HEK293 (cell line): ENCODE measurements at regions not wholly inside any gene's neighbourhood (a gene's known extent, or its start where the extent isn't known, plus 50 kb on each side); places are given as distances from the start of the nearest gene placed in this dataset.

ENCODE experiments used
- CTCF ChIA-PET: fragments of 350-600 bp; formaldehyde crosslinking; extraction: SDS; loops from one replicate; lab custom pipeline; 2021; ENCODE audit warnings: antibody characterized with exemption; lab: Yijun Ruan, JAX
- POLR2A ChIA-PET: fragments of 300-600 bp; formaldehyde crosslinking; extraction: SDS; loops from one replicate; lab custom pipeline; 2020; ENCODE audit warnings: antibody characterized with exemption, inconsistent platforms; lab: Yijun Ruan, JAX
- H3K27ac ChIP-seq: fragments of 200-500 bp; sonication (Bioruptor generic); 2 replicates; pipeline ENCODE4 v1.5.1; 2014; ENCODE audit warnings: low read depth, low read length, control low read depth, inconsistent platforms; ENCODE audit errors: extremely low read depth
- H3K36me3 ChIP-seq, 2 experiments: fragments of 200-500 bp in 1 of 2; sonication (Bioruptor generic) in 1 of 2; 1 replicate in 1 of 2; 2 replicates in 1 of 2; pipeline ENCODE4 v1.5.1; 2014 to 2017; ENCODE audit warnings: inconsistent platforms in 2 of 2, low read length in 2 of 2; ENCODE audit not compliant: control insufficient read depth in 2 of 2, insufficient read depth in 1 of 2
- H3K4me1 ChIP-seq: fragments of 200-500 bp; sonication (Bioruptor generic); 2 replicates; pipeline ENCODE4 v1.5.1; 2014; ENCODE audit warnings: mild to moderate bottlenecking, low read length, inconsistent platforms; ENCODE audit not compliant: control insufficient read depth, insufficient read depth
- H3K4me3 ChIP-seq: 2 replicates; pipeline ENCODE4 v1.5.1; 2011; ENCODE audit warnings: low read depth, mild to moderate bottlenecking, control low read depth, low read length, moderate library complexity
- H3K9me3 ChIP-seq: fragments of 200-500 bp; sonication (Bioruptor generic); 2 replicates; pipeline ENCODE4 v1.5.1; 2014; ENCODE audit warnings: low read depth, low read length, inconsistent platforms; ENCODE audit not compliant: control insufficient read depth, insufficient read depth
- BCL11A ChIP-seq: fragments of 450-650 bp; formaldehyde crosslinking; IDR thresholded peaks from 2 replicates; pipeline ENCODE4 v1.5.1; 2016; ENCODE audit warnings: low read depth, missing biosample characterization, missing genetic modification characterization
- EGR2 ChIP-seq: fragments of 450-650 bp; formaldehyde crosslinking; IDR thresholded peaks from 2 replicates; pipeline ENCODE4 v1.5.1; 2016; ENCODE audit warnings: low read depth, missing biosample characterization, missing genetic modification characterization
- GLIS1 ChIP-seq: fragments of 450-650 bp; formaldehyde crosslinking; IDR thresholded peaks from 2 replicates; pipeline ENCODE4 v1.5.1; 2016; ENCODE audit warnings: missing biosample characterization, missing genetic modification characterization
- HIC1 ChIP-seq: fragments of 450-650 bp; formaldehyde crosslinking; IDR thresholded peaks from 2 replicates; pipeline ENCODE4 v1.5.1; 2016; ENCODE audit warnings: missing biosample characterization, missing genetic modification characterization
- KLF1 ChIP-seq: fragments of 450-650 bp; formaldehyde crosslinking; IDR thresholded peaks from 2 replicates; pipeline ENCODE4 v1.5.1; 2016; ENCODE audit warnings: missing biosample characterization, missing genetic modification characterization
- KLF9 ChIP-seq: fragments of 450-650 bp; formaldehyde crosslinking; IDR thresholded peaks from 2 replicates; pipeline ENCODE4 v1.5.1; 2016; ENCODE audit warnings: missing biosample characterization, missing genetic modification characterization, low read depth
- OVOL3 ChIP-seq: fragments of 450-650 bp; formaldehyde crosslinking; IDR thresholded peaks from 2 replicates; pipeline ENCODE4 v1.5.1; 2016; ENCODE audit warnings: missing biosample characterization, missing genetic modification characterization
- PRDM6 ChIP-seq: fragments of 450-650 bp; formaldehyde crosslinking; IDR thresholded peaks from 2 replicates; pipeline ENCODE4 v1.5.1; 2017; ENCODE audit warnings: missing biosample characterization, missing genetic modification characterization
- SCRT2 ChIP-seq: fragments of 450-650 bp; formaldehyde crosslinking; IDR thresholded peaks from 2 replicates; pipeline ENCODE4 v1.5.1; 2016; ENCODE audit warnings: missing biosample characterization, missing genetic modification characterization
- YY1 ChIP-seq: fragments of 450-650 bp; formaldehyde crosslinking; IDR thresholded peaks from 2 replicates; pipeline ENCODE4 v1.5.1; 2018; ENCODE audit warnings: missing biosample characterization, missing genetic modification characterization
- ZBTB44 ChIP-seq: fragments of 450-650 bp; IDR thresholded peaks from 2 replicates; pipeline ENCODE4 v1.5.1; 2018; ENCODE audit warnings: missing biosample characterization, mild to moderate bottlenecking, missing genetic modification characterization
- ZBTB49 ChIP-seq: fragments of 450-650 bp; formaldehyde crosslinking; IDR thresholded peaks from 2 replicates; pipeline ENCODE4 v1.5.1; 2016; ENCODE audit warnings: missing biosample characterization, missing genetic modification characterization, low read depth
- ZIC2 ChIP-seq: fragments of 450-650 bp; formaldehyde crosslinking; IDR thresholded peaks from 2 replicates; pipeline ENCODE4 v1.5.1; 2016; ENCODE audit warnings: missing biosample characterization, missing genetic modification characterization
- ZNF114 ChIP-seq: fragments of 450-650 bp; formaldehyde crosslinking; IDR thresholded peaks from 2 replicates; pipeline ENCODE4 v1.5.0; 2017; ENCODE audit warnings: missing biosample characterization, missing genetic modification characterization
- ZNF18 ChIP-seq: fragments of 450-650 bp; formaldehyde crosslinking; IDR thresholded peaks from 2 replicates; pipeline ENCODE4 v1.5.1; 2016; ENCODE audit warnings: missing biosample characterization, missing genetic modification characterization
- ZNF354C ChIP-seq: fragments of 450-650 bp; formaldehyde crosslinking; IDR thresholded peaks from 2 replicates; pipeline ENCODE4 v1.5.1; 2016; ENCODE audit warnings: missing biosample characterization, missing genetic modification characterization, low read depth, borderline replicate concordance
- ZNF555 ChIP-seq: fragments of 450-650 bp; formaldehyde crosslinking; conservative IDR thresholded peaks from 2 replicates; pipeline ENCODE4 v1.5.1; 2017; ENCODE audit warnings: missing biosample characterization, mild to moderate bottlenecking, missing genetic modification characterization, inconsistent platforms
- ZNF596 ChIP-seq: fragments of 450-650 bp; IDR thresholded peaks from 2 replicates; pipeline ENCODE4 v1.5.0; 2018; ENCODE audit warnings: missing biosample characterization, mild to moderate bottlenecking, missing genetic modification characterization, moderate library complexity
- ZNF629 ChIP-seq: fragments of 450-650 bp; formaldehyde crosslinking; IDR thresholded peaks from 2 replicates; pipeline ENCODE4 v1.5.1; 2017; ENCODE audit warnings: missing biosample characterization, missing genetic modification characterization
- ZNF768 ChIP-seq: fragments of 450-650 bp; formaldehyde crosslinking; IDR thresholded peaks from 2 replicates; pipeline ENCODE4 v1.5.1; 2018; ENCODE audit warnings: missing biosample characterization, mild to moderate bottlenecking, missing genetic modification characterization
- ZNF777 ChIP-seq: fragments of 450-650 bp; formaldehyde crosslinking; IDR thresholded peaks from 2 replicates; pipeline ENCODE4 v1.5.1; 2017; ENCODE audit warnings: missing biosample characterization, missing genetic modification characterization, borderline replicate concordance
- ZSCAN30 ChIP-seq: fragments of 450-650 bp; IDR thresholded peaks from 2 replicates; pipeline ENCODE4 v1.5.1; 2018; ENCODE audit warnings: missing biosample characterization, mild to moderate bottlenecking, missing genetic modification characterization, moderate library complexity

- H3K36me3 ChIP-seq: no peaks in the 10 kb centered on the region
- ChIA-PET POLR2A (no interaction called here), CTCF (no interaction called here)
- H3K9me3 ChIP-seq: no peaks in the 10 kb centered on the region
- no peak overlapping the region for H3K27ac ChIP-seq
- H3K4me3 ChIP-seq: no peak overlapping the region
- no peaks in the 10 kb centered on the region for H3K4me1 ChIP-seq
- TF ChIP-seq ZNF629 (tag by site-specific recombination) (no peak), ZNF114 (tag by site-specific recombination) (no peak), GLIS1 (no peak), EGR2 (no peak), ZSCAN30 (no peak), ZNF777 (tag by site-specific recombination) (no peak), ZBTB44 (no peak), OVOL3 (tag by site-specific recombination) (no peak), ZNF555 (tag by site-specific recombination) (no peak), ZBTB49 (tag by site-specific recombination) (no peak), ZNF596 (tag by site-specific recombination) (no peak), BCL11A (no peak), KLF9 (tag by site-specific recombination) (no peak)
These were observed 331.6 kb upstream of the BRINP3 start for GRCh38 chr1:190809312-190809711.

GRCh38 chr1:190812996-190813395 is 335.3 kb upstream of the BRINP3 start:
- POLR2A ChIA-PET: no interaction called here
- CTCF ChIA-PET: no interaction called here

More at GRCh38 chr1:190812996-190813395, 335.3 kb upstream of the BRINP3 start:
- H3K4me1 ChIP-seq: no peaks in the 10 kb centered on the region
- no peak overlapping the region for H3K27ac ChIP-seq
- TF ChIP-seq ZNF18 (no peak), KLF1 (no peak), ZNF768 (tag by site-specific recombination) (no peak), ZIC2 (tag by site-specific recombination) (no peak), HIC1 (tag by site-specific recombination) (no peak), YY1 (no peak), PRDM6 (tag by site-specific recombination) (no peak), SCRT2 (no peak), ZNF354C (tag by site-specific recombination) (no peak)
- no peak overlapping the region for H3K4me3 ChIP-seq
- H3K36me3 ChIP-seq: no peaks in the 10 kb centered on the region
- H3K9me3 ChIP-seq: no peaks in the 10 kb centered on the region
